Adrenal gland (tissue), 5 donors: ENCODE measurements at regions not wholly inside any gene's neighbourhood (a gene's known extent, or its start where the extent isn't known, plus 50 kb on each side); places are given as distances from the start of the nearest gene placed in this dataset.

ENCODE experiments used
- POLR2A ChIP-seq, 2 donors: fragments of 450-650 bp; IDR thresholded peaks; one replicate each; pipeline ENCODE4 v1.6.1; 2017; ENCODE audit warnings: antibody characterized with exemption in 2 of 2, mild to moderate bottlenecking in 2 of 2, moderate library complexity in 1 of 2
- TF ChIP-seq, protein P1 (sequence below), 6 experiments: fragments of 450-650 bp in 4 of 6; fragments of 200-600 bp in 2 of 6; sonication (generic) in 1 of 6; IDR thresholded peaks; 1 replicate in 5 of 6; 2 replicates in 1 of 6; pipeline versions ENCODE4 v1.5.1 to v1.8.0; 2016 to 2021; ENCODE audit warnings: antibody characterized with exemption in 6 of 6, mild to moderate bottlenecking in 2 of 6, moderate library complexity in 1 of 6
- donor health status: DM: no; HTN: no; CAD: no.

DNA sequence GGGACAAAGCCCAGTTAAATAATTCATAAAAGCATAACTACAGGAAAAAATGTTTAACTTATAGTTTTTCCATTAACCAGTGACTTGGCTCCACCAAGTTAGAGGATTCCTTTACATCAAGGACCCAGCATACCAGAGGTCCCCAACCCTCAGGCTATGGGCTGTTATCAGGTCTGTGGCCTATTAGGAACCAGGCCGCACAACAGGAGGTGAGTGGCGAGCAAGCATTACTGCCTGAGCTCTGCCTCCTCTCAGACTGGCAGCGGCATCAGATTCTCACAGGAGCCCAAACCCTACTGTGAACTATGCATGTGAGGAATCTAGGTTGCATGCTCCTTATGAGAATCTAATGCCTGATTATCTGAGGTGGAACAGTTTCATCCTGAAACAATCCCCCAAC lies 303.1 kb downstream of the ELAVL2 start:
- TF ChIP-seq, protein P1, sequence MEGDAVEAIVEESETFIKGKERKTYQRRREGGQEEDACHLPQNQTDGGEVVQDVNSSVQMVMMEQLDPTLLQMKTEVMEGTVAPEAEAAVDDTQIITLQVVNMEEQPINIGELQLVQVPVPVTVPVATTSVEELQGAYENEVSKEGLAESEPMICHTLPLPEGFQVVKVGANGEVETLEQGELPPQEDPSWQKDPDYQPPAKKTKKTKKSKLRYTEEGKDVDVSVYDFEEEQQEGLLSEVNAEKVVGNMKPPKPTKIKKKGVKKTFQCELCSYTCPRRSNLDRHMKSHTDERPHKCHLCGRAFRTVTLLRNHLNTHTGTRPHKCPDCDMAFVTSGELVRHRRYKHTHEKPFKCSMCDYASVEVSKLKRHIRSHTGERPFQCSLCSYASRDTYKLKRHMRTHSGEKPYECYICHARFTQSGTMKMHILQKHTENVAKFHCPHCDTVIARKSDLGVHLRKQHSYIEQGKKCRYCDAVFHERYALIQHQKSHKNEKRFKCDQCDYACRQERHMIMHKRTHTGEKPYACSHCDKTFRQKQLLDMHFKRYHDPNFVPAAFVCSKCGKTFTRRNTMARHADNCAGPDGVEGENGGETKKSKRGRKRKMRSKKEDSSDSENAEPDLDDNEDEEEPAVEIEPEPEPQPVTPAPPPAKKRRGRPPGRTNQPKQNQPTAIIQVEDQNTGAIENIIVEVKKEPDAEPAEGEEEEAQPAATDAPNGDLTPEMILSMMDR (IDR thresholded peaks at IDR 0.05): no peak
- TF ChIP-seq POLR2A (IDR thresholded peaks at IDR 0.05): no peak
